Suprapubic skin (tissue), 4 donors: ENCODE measurements at regions not wholly inside any gene's neighbourhood (a gene's known extent, or its start where the extent isn't known, plus 50 kb on each side); places are given as distances from the start of the nearest gene placed in this dataset.

Experiments used
- EP300 ChIP-seq: sonication (generic); formaldehyde crosslinking; IDR thresholded peaks from one replicate; pipeline ENCODE4 v1.6.1; 2017; ENCODE audit warnings: antibody characterized with exemption
- POLR2AphosphoS5 ChIP-seq, 3 donors: sonication (generic); formaldehyde crosslinking; IDR thresholded peaks; one replicate each; pipeline ENCODE4 v1.6.1; 2017; ENCODE audit warnings: antibody characterized with exemption in 3 of 3
- TF ChIP-seq, protein P1 (sequence below), 2 donors: fragments of 200-600 bp in 1 of 2; fragments of 450-650 bp in 1 of 2; sonication (generic) in 1 of 2; IDR thresholded peaks; one replicate each; pipeline ENCODE4 v1.5.1; 2016 to 2019; ENCODE audit warnings: antibody characterized with exemption in 2 of 2, mild to moderate bottlenecking in 1 of 2, moderate library complexity in 1 of 2

DNA sequence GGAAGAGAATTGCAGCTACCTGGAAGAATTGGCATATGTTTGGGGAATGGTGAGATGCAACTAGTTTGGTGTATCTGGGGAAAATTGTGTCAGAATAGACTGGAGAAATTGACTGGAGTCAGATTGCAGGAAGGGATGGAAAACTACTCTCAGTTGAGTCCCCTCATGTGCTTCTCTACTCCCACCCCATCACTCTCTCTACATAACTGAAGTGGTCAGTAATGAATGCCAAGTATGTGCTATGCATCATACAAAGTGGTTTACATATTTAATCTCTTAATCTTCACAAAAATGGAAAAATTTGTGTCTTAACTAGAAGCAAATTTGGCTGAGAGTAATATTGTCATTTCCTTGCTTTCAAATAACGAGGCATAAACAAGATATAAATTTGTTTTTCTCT is 146.4 kb upstream of the TNC start:
- TF ChIP-seq EP300 (no peak), POLR2AphosphoS5 (IDR thresholded peaks at IDR 0.05) (no peak)
- TF ChIP-seq, protein P1, sequence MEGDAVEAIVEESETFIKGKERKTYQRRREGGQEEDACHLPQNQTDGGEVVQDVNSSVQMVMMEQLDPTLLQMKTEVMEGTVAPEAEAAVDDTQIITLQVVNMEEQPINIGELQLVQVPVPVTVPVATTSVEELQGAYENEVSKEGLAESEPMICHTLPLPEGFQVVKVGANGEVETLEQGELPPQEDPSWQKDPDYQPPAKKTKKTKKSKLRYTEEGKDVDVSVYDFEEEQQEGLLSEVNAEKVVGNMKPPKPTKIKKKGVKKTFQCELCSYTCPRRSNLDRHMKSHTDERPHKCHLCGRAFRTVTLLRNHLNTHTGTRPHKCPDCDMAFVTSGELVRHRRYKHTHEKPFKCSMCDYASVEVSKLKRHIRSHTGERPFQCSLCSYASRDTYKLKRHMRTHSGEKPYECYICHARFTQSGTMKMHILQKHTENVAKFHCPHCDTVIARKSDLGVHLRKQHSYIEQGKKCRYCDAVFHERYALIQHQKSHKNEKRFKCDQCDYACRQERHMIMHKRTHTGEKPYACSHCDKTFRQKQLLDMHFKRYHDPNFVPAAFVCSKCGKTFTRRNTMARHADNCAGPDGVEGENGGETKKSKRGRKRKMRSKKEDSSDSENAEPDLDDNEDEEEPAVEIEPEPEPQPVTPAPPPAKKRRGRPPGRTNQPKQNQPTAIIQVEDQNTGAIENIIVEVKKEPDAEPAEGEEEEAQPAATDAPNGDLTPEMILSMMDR (IDR thresholded peaks at IDR 0.05): no peak
